Transverse colon (tissue), 3 donors: ENCODE measurements at regions not wholly inside any gene's neighbourhood (a gene's known extent, or its start where the extent isn't known, plus 50 kb on each side); places are given as distances from the start of the nearest gene placed in this dataset.

Experiments used
- EP300 ChIP-seq: sonication (generic); formaldehyde crosslinking; IDR thresholded peaks from one replicate; pipeline ENCODE4 v1.6.1; 2017; ENCODE audit warnings: antibody characterized with exemption, low read depth
- POLR2A ChIP-seq: fragments of 450-650 bp; IDR thresholded peaks from one replicate; pipeline ENCODE4 v1.6.1; 2016; ENCODE audit warnings: antibody characterized with exemption, mild to moderate bottlenecking, moderate library complexity
- TF ChIP-seq, protein P1 (sequence below), 5 experiments: fragments of 200-600 bp in 3 of 5; fragments of 450-650 bp in 2 of 5; sonication (generic) in 3 of 5; IDR thresholded peaks; 1 replicate in 2 of 5; 2 replicates in 3 of 5; pipeline ENCODE4 v1.5.1; 2016 to 2017; ENCODE audit warnings: antibody characterized with exemption in 5 of 5, inconsistent platforms in 3 of 5, mild to moderate bottlenecking in 2 of 5, moderate library complexity in 1 of 5

DNA sequence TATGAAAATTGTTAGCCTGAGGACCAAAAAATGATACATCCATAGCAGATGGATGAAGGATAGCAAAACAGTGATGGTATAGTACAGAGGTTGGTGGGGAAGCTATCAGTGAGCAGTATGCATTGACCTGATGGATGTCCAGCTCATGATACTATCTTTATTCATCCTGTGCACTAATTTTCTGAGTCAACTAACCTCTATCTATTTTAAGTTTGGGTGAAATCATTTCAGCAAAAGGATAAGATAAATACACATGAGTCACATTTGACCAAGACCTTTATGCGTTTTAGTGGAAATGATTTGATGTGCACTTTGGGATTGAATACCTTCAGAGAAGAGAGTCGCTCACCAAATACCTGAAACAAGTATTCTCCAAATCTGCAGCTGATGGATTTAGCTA is 351.0 kb upstream of the NR3C2 start:
- TF ChIP-seq, protein P1, sequence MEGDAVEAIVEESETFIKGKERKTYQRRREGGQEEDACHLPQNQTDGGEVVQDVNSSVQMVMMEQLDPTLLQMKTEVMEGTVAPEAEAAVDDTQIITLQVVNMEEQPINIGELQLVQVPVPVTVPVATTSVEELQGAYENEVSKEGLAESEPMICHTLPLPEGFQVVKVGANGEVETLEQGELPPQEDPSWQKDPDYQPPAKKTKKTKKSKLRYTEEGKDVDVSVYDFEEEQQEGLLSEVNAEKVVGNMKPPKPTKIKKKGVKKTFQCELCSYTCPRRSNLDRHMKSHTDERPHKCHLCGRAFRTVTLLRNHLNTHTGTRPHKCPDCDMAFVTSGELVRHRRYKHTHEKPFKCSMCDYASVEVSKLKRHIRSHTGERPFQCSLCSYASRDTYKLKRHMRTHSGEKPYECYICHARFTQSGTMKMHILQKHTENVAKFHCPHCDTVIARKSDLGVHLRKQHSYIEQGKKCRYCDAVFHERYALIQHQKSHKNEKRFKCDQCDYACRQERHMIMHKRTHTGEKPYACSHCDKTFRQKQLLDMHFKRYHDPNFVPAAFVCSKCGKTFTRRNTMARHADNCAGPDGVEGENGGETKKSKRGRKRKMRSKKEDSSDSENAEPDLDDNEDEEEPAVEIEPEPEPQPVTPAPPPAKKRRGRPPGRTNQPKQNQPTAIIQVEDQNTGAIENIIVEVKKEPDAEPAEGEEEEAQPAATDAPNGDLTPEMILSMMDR (IDR thresholded peaks at IDR 0.05): no peak
- TF ChIP-seq POLR2A: no peak
- TF ChIP-seq EP300: no peak
